DND-41 (cell line): ENCODE measurements at regions not wholly inside any gene's neighbourhood (a gene's known extent, or its start where the extent isn't known, plus 50 kb on each side); places are given as distances from the start of the nearest gene placed in this dataset.

Experiments used
- EZH2 ChIP-seq: IDR thresholded peaks from 3 replicates; pipeline ENCODE4 v1.6.1; 2012; ENCODE audit warnings: borderline replicate concordance, low read depth, mild to moderate bottlenecking, moderate library complexity, low read length, inconsistent platforms; ENCODE audit not compliant: severe bottlenecking
- TF ChIP-seq, protein P1 (sequence below): IDR thresholded peaks from 2 replicates; pipeline ENCODE4 v1.5.1; 2012; ENCODE audit warnings: borderline replicate concordance, low read length, moderate library complexity, mild to moderate bottlenecking; ENCODE audit not compliant: poor library complexity, severe bottlenecking; ENCODE audit errors: extremely low read depth

DNA sequence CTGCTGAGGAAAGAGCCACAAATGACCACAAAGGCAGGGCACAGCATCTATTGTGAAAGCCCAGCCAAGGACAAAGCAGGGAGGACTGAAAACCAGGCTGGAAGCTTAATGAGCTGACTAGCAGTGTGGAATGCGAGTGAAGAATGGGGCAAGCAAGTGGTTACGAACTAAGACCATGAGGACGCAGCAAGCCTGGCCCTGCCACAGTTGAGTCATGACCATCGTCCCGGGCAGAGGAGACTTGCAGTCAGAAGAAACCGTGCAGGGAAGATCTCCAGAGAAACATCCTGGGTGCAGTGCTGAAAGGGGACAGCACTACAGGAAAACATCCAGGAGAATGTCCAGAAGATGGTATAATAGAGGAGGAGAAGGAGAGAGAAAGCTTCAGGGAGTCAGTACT lies 120.5 kb upstream of the GYPC start:
- TF ChIP-seq EZH2: no peak
- TF ChIP-seq, protein P1, sequence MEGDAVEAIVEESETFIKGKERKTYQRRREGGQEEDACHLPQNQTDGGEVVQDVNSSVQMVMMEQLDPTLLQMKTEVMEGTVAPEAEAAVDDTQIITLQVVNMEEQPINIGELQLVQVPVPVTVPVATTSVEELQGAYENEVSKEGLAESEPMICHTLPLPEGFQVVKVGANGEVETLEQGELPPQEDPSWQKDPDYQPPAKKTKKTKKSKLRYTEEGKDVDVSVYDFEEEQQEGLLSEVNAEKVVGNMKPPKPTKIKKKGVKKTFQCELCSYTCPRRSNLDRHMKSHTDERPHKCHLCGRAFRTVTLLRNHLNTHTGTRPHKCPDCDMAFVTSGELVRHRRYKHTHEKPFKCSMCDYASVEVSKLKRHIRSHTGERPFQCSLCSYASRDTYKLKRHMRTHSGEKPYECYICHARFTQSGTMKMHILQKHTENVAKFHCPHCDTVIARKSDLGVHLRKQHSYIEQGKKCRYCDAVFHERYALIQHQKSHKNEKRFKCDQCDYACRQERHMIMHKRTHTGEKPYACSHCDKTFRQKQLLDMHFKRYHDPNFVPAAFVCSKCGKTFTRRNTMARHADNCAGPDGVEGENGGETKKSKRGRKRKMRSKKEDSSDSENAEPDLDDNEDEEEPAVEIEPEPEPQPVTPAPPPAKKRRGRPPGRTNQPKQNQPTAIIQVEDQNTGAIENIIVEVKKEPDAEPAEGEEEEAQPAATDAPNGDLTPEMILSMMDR: no peak
